Skin epidermis (tissue), 12 donors: ENCODE measurements at regions not wholly inside any gene's neighbourhood (a gene's known extent, or its start where the extent isn't known, plus 50 kb on each side); places are given as distances from the start of the nearest gene placed in this dataset.
"Not testable (repeated sequence)": the region's sequence is repeated elsewhere in the genome, so short reads cannot be mapped to it uniquely, and the experiment has no call there.

Experiments used
- H3K27ac ChIP-seq, 21 experiments: fragments of 200-600 bp; sonication (generic) in 11 of 21; one replicate each; pipeline ENCODE4 v1.5.0; 2020; ENCODE audit warnings: mild to moderate bottlenecking in 3 of 21, inconsistent platforms in 2 of 21, moderate library complexity in 2 of 21
- H3K4me3 ChIP-seq, 7 experiments: fragments of 200-600 bp; sonication (generic) in 2 of 7; one replicate each; pipeline ENCODE4 v1.5.0; 2020; ENCODE audit warnings: inconsistent platforms in 2 of 7, mild to moderate bottlenecking in 2 of 7, moderate library complexity in 1 of 7

GRCh38 chr17:51347851-51348584 is 87.7 kb downstream of the UTP18 start:
- no peak overlapping the region for H3K27ac ChIP-seq
- H3K4me3 ChIP-seq: no peak overlapping the region

- H3K27ac ChIP-seq: no peak overlapping the region
- no peak overlapping the region for H3K4me3 ChIP-seq
Measured at GRCh38 chr17:51351080-51351479, 90.7 kb downstream of the UTP18 start.

GRCh38 chr17:51351890-51352289 is 91.5 kb downstream of the UTP18 start:
- Histone ChIP-seq H3K4me3 (no peak overlapping the region), H3K27ac (no peak overlapping the region)

GRCh38 chr17:51352798-51353197 is 92.5 kb downstream of the UTP18 start:
- Histone ChIP-seq H3K27ac (no peak overlapping the region), H3K4me3 (no peak overlapping the region)

- Histone ChIP-seq H3K4me3 (no peak overlapping the region), H3K27ac (no peak overlapping the region)
Measured at GRCh38 chr17:51353296-51353695, 93.0 kb downstream of the UTP18 start.

- peak overlapping the region in 1 of 21 experiments; percentile 5 for H3K27ac ChIP-seq
- H3K4me3 ChIP-seq: no peak overlapping the region
Measured at GRCh38 chr17:51354936-51355335, 94.6 kb downstream of the UTP18 start.

- Histone ChIP-seq H3K4me3 (no peak overlapping the region), H3K27ac (peak overlapping the region in 1 of 21 experiments; percentile 8)
Measured at GRCh38 chr17:51355441-51356410, 95.4 kb downstream of the UTP18 start.

GRCh38 chr17:51359055-51359454 is 98.7 kb downstream of the UTP18 start:
- Histone ChIP-seq H3K27ac (no peak overlapping the region), H3K4me3 (no peak overlapping the region)

GRCh38 chr17:51362811-51363585 is 102.7 kb downstream of the UTP18 start:
- Histone ChIP-seq H3K4me3 (no peak overlapping the region), H3K27ac (no peak overlapping the region)

- no peak overlapping the region for H3K4me3 ChIP-seq
- H3K27ac ChIP-seq: no peak overlapping the region
Measured at GRCh38 chr17:51365090-51365489, 104.7 kb downstream of the UTP18 start.

- H3K27ac ChIP-seq: no peak overlapping the region
- H3K4me3 ChIP-seq: no peak overlapping the region
Measured at GRCh38 chr17:51366866-51367265, 106.5 kb downstream of the UTP18 start.

GRCh38 chr17:51367836-51368235 is 107.5 kb downstream of the UTP18 start:
- H3K4me3 ChIP-seq, H3K27ac ChIP-seq: not testable (repeated sequence)

- no peak overlapping the region for H3K27ac ChIP-seq
- no peak overlapping the region for H3K4me3 ChIP-seq
Measured at GRCh38 chr17:51371732-51372151, 111.4 kb downstream of the UTP18 start.

- Histone ChIP-seq H3K4me3 (no peak overlapping the region), H3K27ac (no peak overlapping the region)
Measured at GRCh38 chr17:51372345-51373004, 112.1 kb downstream of the UTP18 start.

- no peak overlapping the region for H3K4me3 ChIP-seq
- H3K27ac ChIP-seq: no peak overlapping the region
Measured at GRCh38 chr17:51373489-51374152, 113.3 kb downstream of the UTP18 start.

- H3K4me3 ChIP-seq: no peak overlapping the region
- H3K27ac ChIP-seq: no peak overlapping the region
Measured at GRCh38 chr17:51374209-51374608, 113.9 kb downstream of the UTP18 start.

- H3K27ac ChIP-seq: no peak overlapping the region
- no peak overlapping the region for H3K4me3 ChIP-seq
Measured at GRCh38 chr17:51375771-51376170, 115.4 kb downstream of the UTP18 start.

- no peak overlapping the region for H3K4me3 ChIP-seq
- no peak overlapping the region for H3K27ac ChIP-seq
Measured at GRCh38 chr17:51376739-51377138, 116.4 kb downstream of the UTP18 start.

GRCh38 chr17:51381262-51381661 is 120.9 kb downstream of the UTP18 start:
- Histone ChIP-seq H3K27ac (no peak overlapping the region), H3K4me3 (no peak overlapping the region)
